ENCODE measurements at regions not wholly inside any gene's neighbourhood (a gene's known extent, or its start where the extent isn't known, plus 50 kb on each side); places are given as distances from the start of the nearest gene placed in this dataset.

GRCh38 chr15:92283813-92284212, 109.9 kb upstream of the ST8SIA2 start:
- TF ChIP-seq, protein P1, sequence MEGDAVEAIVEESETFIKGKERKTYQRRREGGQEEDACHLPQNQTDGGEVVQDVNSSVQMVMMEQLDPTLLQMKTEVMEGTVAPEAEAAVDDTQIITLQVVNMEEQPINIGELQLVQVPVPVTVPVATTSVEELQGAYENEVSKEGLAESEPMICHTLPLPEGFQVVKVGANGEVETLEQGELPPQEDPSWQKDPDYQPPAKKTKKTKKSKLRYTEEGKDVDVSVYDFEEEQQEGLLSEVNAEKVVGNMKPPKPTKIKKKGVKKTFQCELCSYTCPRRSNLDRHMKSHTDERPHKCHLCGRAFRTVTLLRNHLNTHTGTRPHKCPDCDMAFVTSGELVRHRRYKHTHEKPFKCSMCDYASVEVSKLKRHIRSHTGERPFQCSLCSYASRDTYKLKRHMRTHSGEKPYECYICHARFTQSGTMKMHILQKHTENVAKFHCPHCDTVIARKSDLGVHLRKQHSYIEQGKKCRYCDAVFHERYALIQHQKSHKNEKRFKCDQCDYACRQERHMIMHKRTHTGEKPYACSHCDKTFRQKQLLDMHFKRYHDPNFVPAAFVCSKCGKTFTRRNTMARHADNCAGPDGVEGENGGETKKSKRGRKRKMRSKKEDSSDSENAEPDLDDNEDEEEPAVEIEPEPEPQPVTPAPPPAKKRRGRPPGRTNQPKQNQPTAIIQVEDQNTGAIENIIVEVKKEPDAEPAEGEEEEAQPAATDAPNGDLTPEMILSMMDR (IDR thresholded peaks at IDR 0.05; ENCODE audit: insufficient read depth, low read depth, low read length): no peak
- TF ChIP-seq EZH2 (IDR thresholded peaks at IDR 0.05; ENCODE audit: insufficient read depth, low read length): no peak
